ENCODE measurements at regions not wholly inside any gene's neighbourhood (a gene's known extent, or its start where the extent isn't known, plus 50 kb on each side); places are given as distances from the start of the nearest gene placed in this dataset.

- Histone ChIP-seq H3K4me3 (ENCODE audit: low read depth in 1 of 2, low read length in 2 of 2) (no peak overlapping the region), H3K4me2 (ENCODE audit: insufficient read depth, low read length) (no peak overlapping the region), H3K9me3 (ENCODE audit: insufficient read depth, low read length, severe bottlenecking) (no peaks in the 10 kb centered on the region), H3K27ac (ENCODE audit: low read length) (no peak overlapping the region), H3K79me2 (ENCODE audit: insufficient read depth, low read length) (no peaks in the 10 kb centered on the region), H3K9ac (ENCODE audit: low read depth, low read length) (no peak overlapping the region), H3K27me3 (ENCODE audit: insufficient read depth, low read length, poor library complexity) (peaks cover 4% of the 10 kb centered on the region), H2AFZ (ENCODE audit: low read depth, low read length) (no peak overlapping the region), H3K36me3 (ENCODE audit: insufficient read depth, low read length) (no peaks in the 10 kb centered on the region), H4K20me1 (ENCODE audit: insufficient read depth, low read length) (no peaks in the 10 kb centered on the region), H3K4me1 (ENCODE audit: insufficient read depth, low read length) (no peaks in the 10 kb centered on the region)
- no peak for DNase-seq
- ATAC-seq (ENCODE audit: insufficient read depth, low read depth), result no peak
- TF ChIP-seq CTCF (IDR thresholded peaks at IDR 0.05; ENCODE audit: borderline replicate concordance, extremely low read depth, low read length, poor library complexity, severe bottlenecking), result no peak
Measured at GRCh38 chr5:2140501-2141175, 257.9 kb upstream of the IRX4 start.

- Histone ChIP-seq H2AFZ (ENCODE audit: low read depth, low read length) (no peak overlapping the region), H3K4me2 (ENCODE audit: insufficient read depth, low read length) (no peak overlapping the region), H3K27me3 (ENCODE audit: insufficient read depth, low read length, poor library complexity) (peaks cover 4% of the 10 kb centered on the region), H3K9ac (ENCODE audit: low read depth, low read length) (no peak overlapping the region), H4K20me1 (ENCODE audit: insufficient read depth, low read length) (no peaks in the 10 kb centered on the region), H3K9me3 (ENCODE audit: insufficient read depth, low read length, severe bottlenecking) (no peaks in the 10 kb centered on the region), H3K4me3 (ENCODE audit: low read depth in 1 of 2, low read length in 2 of 2) (no peak overlapping the region), H3K27ac (ENCODE audit: low read length) (no peak overlapping the region), H3K36me3 (ENCODE audit: insufficient read depth, low read length) (no peaks in the 10 kb centered on the region), H3K4me1 (ENCODE audit: insufficient read depth, low read length) (no peaks in the 10 kb centered on the region), H3K79me2 (ENCODE audit: insufficient read depth, low read length) (no peaks in the 10 kb centered on the region)
- TF ChIP-seq EZH2 (IDR thresholded peaks at IDR 0.05; ENCODE audit: borderline replicate concordance, low read depth, low read length, severe bottlenecking), result no peak
- no peak for TF ChIP-seq CTCF (IDR thresholded peaks at IDR 0.05; ENCODE audit: borderline replicate concordance, extremely low read depth, low read length, poor library complexity, severe bottlenecking)
- no peak for DNase-seq
- ATAC-seq (ENCODE audit: insufficient read depth, low read depth), result no peak
Measured at GRCh38 chr5:2139478-2139877, 256.8 kb upstream of the IRX4 start.

- Histone ChIP-seq H3K4me2 (ENCODE audit: insufficient read depth, low read length) (no peak overlapping the region), H3K27me3 (ENCODE audit: insufficient read depth, low read length, poor library complexity) (peaks cover 4% of the 10 kb centered on the region), H3K79me2 (ENCODE audit: insufficient read depth, low read length) (no peaks in the 10 kb centered on the region), H3K9ac (ENCODE audit: low read depth, low read length) (no peak overlapping the region), H3K4me1 (ENCODE audit: insufficient read depth, low read length) (no peaks in the 10 kb centered on the region), H4K20me1 (ENCODE audit: insufficient read depth, low read length) (no peaks in the 10 kb centered on the region), H3K4me3 (ENCODE audit: low read depth in 1 of 2, low read length in 2 of 2) (no peak overlapping the region), H3K36me3 (ENCODE audit: insufficient read depth, low read length) (no peaks in the 10 kb centered on the region), H3K27ac (ENCODE audit: low read length) (no peak overlapping the region), H3K9me3 (ENCODE audit: insufficient read depth, low read length, severe bottlenecking) (no peaks in the 10 kb centered on the region), H2AFZ (ENCODE audit: low read depth, low read length) (no peak overlapping the region)
- TF ChIP-seq EZH2 (IDR thresholded peaks at IDR 0.05; ENCODE audit: borderline replicate concordance, low read depth, low read length, severe bottlenecking) (no peak), CTCF (IDR thresholded peaks at IDR 0.05; ENCODE audit: borderline replicate concordance, extremely low read depth, low read length, poor library complexity, severe bottlenecking) (no peak)
- ATAC-seq (ENCODE audit: insufficient read depth, low read depth) (no peak), DNase-seq (no peak)
Measured at GRCh38 chr5:2138896-2139295, 256.2 kb upstream of the IRX4 start.

Data from DND-41 (cell line).